ENCODE measurements at regions not wholly inside any gene's neighbourhood (a gene's known extent, or its start where the extent isn't known, plus 50 kb on each side); places are given as distances from the start of the nearest gene placed in this dataset.
"Not testable (repeated sequence)": the region's sequence is repeated elsewhere in the genome, so short reads cannot be mapped to it uniquely, and the experiment has no call there.

DNA sequence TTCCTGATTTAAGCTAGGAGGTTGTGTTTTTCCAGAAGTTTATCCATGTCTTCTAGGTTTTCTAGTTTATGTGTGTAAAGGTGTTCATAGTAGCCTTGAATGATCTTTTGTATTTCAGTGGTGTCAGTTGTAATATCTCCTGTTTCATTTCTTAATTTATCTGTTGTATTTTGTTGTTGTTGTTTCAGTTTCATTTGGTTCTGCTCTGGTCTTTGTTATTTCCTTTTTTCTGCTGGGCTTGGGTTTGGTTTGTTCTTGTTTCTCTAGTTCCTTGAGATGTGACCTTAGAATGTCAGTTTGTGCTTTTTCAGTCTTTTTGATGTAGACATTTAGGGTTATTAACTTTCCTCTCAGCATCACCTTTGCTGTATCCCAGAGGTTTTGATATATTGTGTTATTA, 62.8 kb downstream of the SCP2D1 start:
- not testable (repeated sequence) for H3K9ac ChIP-seq (ENCODE audit: low read length); H3K27me3 ChIP-seq (ENCODE audit: insufficient read depth, low read depth, low read length); H2AFZ ChIP-seq (ENCODE audit: low read depth, low read length); H3K79me2 ChIP-seq (replicated peaks; ENCODE audit: insufficient read depth, low read length); H3K9me2 ChIP-seq (ENCODE audit: insufficient read depth, low read length); H3K27ac ChIP-seq (ENCODE audit: low read length); H3K9me3 ChIP-seq (ENCODE audit: low read length); H4K20me1 ChIP-seq (ENCODE audit: insufficient read depth); H3F3A ChIP-seq (ENCODE audit: insufficient read depth, low read length, poor library complexity, severe bottlenecking); H3K4me2 ChIP-seq (ENCODE audit: low read length); H3K36me3 ChIP-seq (ENCODE audit: insufficient read depth, low read length); H3K4me3 ChIP-seq (ENCODE audit: low read length)

DNA sequence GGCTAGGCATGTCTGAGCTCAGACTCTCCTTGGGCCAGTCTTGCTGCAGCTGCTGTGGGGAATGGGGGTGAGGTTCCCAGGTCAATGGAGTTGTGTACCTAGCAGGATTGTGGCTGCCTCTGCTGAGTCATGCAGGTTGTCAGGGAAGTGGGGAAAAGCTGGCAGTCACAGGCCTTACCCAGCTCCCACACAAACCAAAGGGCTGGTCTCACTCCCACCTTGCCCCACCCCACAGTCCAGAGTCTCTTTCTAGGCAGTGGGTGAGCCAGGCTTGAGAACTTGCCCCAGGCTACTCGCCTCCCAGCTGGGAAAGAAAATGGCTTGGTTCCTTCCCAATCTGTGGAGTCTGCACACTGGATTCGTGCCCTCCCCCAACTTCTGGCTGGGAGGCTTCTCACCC, 65.7 kb downstream of the SCP2D1 start:
- H3K27ac ChIP-seq (ENCODE audit: low read length): no peak overlapping the region
- no peak for TF ChIP-seq TAF1 (IDR thresholded peaks at IDR 0.05; ENCODE audit: low read depth)
- TF ChIP-seq, protein P1, sequence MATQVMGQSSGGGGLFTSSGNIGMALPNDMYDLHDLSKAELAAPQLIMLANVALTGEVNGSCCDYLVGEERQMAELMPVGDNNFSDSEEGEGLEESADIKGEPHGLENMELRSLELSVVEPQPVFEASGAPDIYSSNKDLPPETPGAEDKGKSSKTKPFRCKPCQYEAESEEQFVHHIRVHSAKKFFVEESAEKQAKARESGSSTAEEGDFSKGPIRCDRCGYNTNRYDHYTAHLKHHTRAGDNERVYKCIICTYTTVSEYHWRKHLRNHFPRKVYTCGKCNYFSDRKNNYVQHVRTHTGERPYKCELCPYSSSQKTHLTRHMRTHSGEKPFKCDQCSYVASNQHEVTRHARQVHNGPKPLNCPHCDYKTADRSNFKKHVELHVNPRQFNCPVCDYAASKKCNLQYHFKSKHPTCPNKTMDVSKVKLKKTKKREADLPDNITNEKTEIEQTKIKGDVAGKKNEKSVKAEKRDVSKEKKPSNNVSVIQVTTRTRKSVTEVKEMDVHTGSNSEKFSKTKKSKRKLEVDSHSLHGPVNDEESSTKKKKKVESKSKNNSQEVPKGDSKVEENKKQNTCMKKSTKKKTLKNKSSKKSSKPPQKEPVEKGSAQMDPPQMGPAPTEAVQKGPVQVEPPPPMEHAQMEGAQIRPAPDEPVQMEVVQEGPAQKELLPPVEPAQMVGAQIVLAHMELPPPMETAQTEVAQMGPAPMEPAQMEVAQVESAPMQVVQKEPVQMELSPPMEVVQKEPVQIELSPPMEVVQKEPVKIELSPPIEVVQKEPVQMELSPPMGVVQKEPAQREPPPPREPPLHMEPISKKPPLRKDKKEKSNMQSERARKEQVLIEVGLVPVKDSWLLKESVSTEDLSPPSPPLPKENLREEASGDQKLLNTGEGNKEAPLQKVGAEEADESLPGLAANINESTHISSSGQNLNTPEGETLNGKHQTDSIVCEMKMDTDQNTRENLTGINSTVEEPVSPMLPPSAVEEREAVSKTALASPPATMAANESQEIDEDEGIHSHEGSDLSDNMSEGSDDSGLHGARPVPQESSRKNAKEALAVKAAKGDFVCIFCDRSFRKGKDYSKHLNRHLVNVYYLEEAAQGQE (IDR thresholded peaks at IDR 0.05; ENCODE audit: borderline replicate concordance): no peak
- no peak for TF ChIP-seq RAD21 (conservative IDR thresholded peaks at IDR 0.05)
- TF ChIP-seq MXI1 (conservative IDR thresholded peaks at IDR 0.05; ENCODE audit: poor library complexity, severe bottlenecking): no peak
- no peak for TF ChIP-seq EZH2 (IDR thresholded peaks at IDR 0.05; ENCODE audit: borderline replicate concordance, insufficient read depth, low read length, poor library complexity, severe bottlenecking)
- TF ChIP-seq EP300 (conservative IDR thresholded peaks at IDR 0.05; ENCODE audit: poor library complexity, severe bottlenecking): no peak
- TF ChIP-seq, protein P2, sequence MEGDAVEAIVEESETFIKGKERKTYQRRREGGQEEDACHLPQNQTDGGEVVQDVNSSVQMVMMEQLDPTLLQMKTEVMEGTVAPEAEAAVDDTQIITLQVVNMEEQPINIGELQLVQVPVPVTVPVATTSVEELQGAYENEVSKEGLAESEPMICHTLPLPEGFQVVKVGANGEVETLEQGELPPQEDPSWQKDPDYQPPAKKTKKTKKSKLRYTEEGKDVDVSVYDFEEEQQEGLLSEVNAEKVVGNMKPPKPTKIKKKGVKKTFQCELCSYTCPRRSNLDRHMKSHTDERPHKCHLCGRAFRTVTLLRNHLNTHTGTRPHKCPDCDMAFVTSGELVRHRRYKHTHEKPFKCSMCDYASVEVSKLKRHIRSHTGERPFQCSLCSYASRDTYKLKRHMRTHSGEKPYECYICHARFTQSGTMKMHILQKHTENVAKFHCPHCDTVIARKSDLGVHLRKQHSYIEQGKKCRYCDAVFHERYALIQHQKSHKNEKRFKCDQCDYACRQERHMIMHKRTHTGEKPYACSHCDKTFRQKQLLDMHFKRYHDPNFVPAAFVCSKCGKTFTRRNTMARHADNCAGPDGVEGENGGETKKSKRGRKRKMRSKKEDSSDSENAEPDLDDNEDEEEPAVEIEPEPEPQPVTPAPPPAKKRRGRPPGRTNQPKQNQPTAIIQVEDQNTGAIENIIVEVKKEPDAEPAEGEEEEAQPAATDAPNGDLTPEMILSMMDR (IDR thresholded peaks at IDR 0.05; ENCODE audit: poor library complexity, severe bottlenecking): no peak
- no peak for TF ChIP-seq SMC3 (conservative IDR thresholded peaks at IDR 0.05; ENCODE audit: poor library complexity)
- no peak for TF ChIP-seq POLR2AphosphoS5 (IDR thresholded peaks at IDR 0.05)
- no peak overlapping the region for H3K4me3 ChIP-seq (ENCODE audit: low read length)
- H3K9me3 ChIP-seq (ENCODE audit: low read length): no peaks in the 10 kb centered on the region
- no peak overlapping the region for H2AFZ ChIP-seq (ENCODE audit: low read depth, low read length)
- H3K9me2 ChIP-seq (ENCODE audit: insufficient read depth, low read length): no peaks in the 10 kb centered on the region
- H3K36me3 ChIP-seq (ENCODE audit: insufficient read depth, low read length): no peaks in the 10 kb centered on the region
- no peaks in the 10 kb centered on the region for H3F3A ChIP-seq (ENCODE audit: insufficient read depth, low read length, poor library complexity, severe bottlenecking)
- no peaks in the 10 kb centered on the region for H3K27me3 ChIP-seq (ENCODE audit: insufficient read depth, low read depth, low read length)
- H3K4me2 ChIP-seq (ENCODE audit: low read length): no peak overlapping the region
- no peaks in the 10 kb centered on the region for H3K79me2 ChIP-seq (replicated peaks; ENCODE audit: insufficient read depth, low read length)
- no peaks in the 10 kb centered on the region for H4K20me1 ChIP-seq (ENCODE audit: insufficient read depth)
- H3K9ac ChIP-seq (ENCODE audit: low read length): no peak overlapping the region

DNA sequence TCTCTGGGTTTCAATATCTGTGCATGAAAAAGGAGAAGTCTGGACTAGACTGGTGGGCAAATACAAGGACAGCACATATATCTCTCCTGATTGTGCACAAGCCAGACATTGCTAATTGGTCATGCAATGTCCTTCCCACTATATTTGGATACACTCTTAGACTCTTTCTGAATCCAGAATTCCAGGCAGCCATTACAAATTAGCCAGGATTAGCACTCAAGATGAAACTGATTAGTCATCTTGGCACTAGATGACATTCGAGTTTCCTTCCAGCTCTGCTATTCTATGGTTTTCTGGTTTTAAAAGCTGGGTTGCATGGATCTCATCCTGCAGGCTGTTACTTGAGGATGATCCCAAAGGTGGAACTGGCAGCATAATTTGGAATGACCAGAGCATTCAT, 73.2 kb downstream of the SCP2D1 start:
- H3K9me3 ChIP-seq (ENCODE audit: low read length): no peaks in the 10 kb centered on the region
- no peak overlapping the region for H3K27ac ChIP-seq (ENCODE audit: low read length)
- no peak for TF ChIP-seq SMC3 (conservative IDR thresholded peaks at IDR 0.05; ENCODE audit: poor library complexity)
- no peak for TF ChIP-seq RAD21 (conservative IDR thresholded peaks at IDR 0.05)
- TF ChIP-seq, protein P2 (IDR thresholded peaks at IDR 0.05; ENCODE audit: poor library complexity, severe bottlenecking): no peak
- TF ChIP-seq, protein P1 (IDR thresholded peaks at IDR 0.05; ENCODE audit: borderline replicate concordance): no peak
- TF ChIP-seq POLR2AphosphoS5 (IDR thresholded peaks at IDR 0.05): no peak
- TF ChIP-seq MXI1 (conservative IDR thresholded peaks at IDR 0.05; ENCODE audit: poor library complexity, severe bottlenecking): no peak
- no peak for TF ChIP-seq EP300 (conservative IDR thresholded peaks at IDR 0.05; ENCODE audit: poor library complexity, severe bottlenecking)
- no peak for TF ChIP-seq EZH2 (IDR thresholded peaks at IDR 0.05; ENCODE audit: borderline replicate concordance, insufficient read depth, low read length, poor library complexity, severe bottlenecking)
- TF ChIP-seq TAF1 (IDR thresholded peaks at IDR 0.05; ENCODE audit: low read depth): no peak
- H2AFZ ChIP-seq (ENCODE audit: low read depth, low read length): no peak overlapping the region
- no peak overlapping the region for H3K4me3 ChIP-seq (ENCODE audit: low read length)
- no peaks in the 10 kb centered on the region for H3K27me3 ChIP-seq (ENCODE audit: insufficient read depth, low read depth, low read length)
- H3K4me2 ChIP-seq (ENCODE audit: low read length): no peak overlapping the region
- no peaks in the 10 kb centered on the region for H3K79me2 ChIP-seq (replicated peaks; ENCODE audit: insufficient read depth, low read length)
- no peaks in the 10 kb centered on the region for H3K36me3 ChIP-seq (ENCODE audit: insufficient read depth, low read length)
- H3F3A ChIP-seq (ENCODE audit: insufficient read depth, low read length, poor library complexity, severe bottlenecking): no peaks in the 10 kb centered on the region
- no peak overlapping the region for H3K9ac ChIP-seq (ENCODE audit: low read length)
- H4K20me1 ChIP-seq (ENCODE audit: insufficient read depth): no peaks in the 10 kb centered on the region
- no peaks in the 10 kb centered on the region for H3K9me2 ChIP-seq (ENCODE audit: insufficient read depth, low read length)

Measured in neural cell (in vitro differentiated cells).